Parathyroid adenoma (tissue), 2 donors: ENCODE measurements at regions not wholly inside any gene's neighbourhood (a gene's known extent, or its start where the extent isn't known, plus 50 kb on each side); places are given as distances from the start of the nearest gene placed in this dataset.
A peak's percentile ranks its signal among the peaks of the same experiment; 100 is the strongest.

Experiments used
- H2AFZ ChIP-seq: fragments of 300-600 bp; sonication (generic); one replicate; pipeline ENCODE4 v1.7.0; 2017; ENCODE audit warnings: antibody characterized with exemption, mild to moderate bottlenecking
- H3K27ac ChIP-seq: fragments of 300-600 bp; sonication (generic); one replicate; pipeline ENCODE4 v1.7.0; 2017
- H3K27me3 ChIP-seq: fragments of 300-600 bp; sonication (generic); one replicate; pipeline ENCODE4 v1.7.0; 2017; ENCODE audit warnings: low read length; ENCODE audit not compliant: control insufficient read depth, insufficient read depth
- H3K36me3 ChIP-seq: fragments of 300-600 bp; sonication (generic); one replicate; pipeline ENCODE4 v1.7.0; 2017; ENCODE audit warnings: low read length; ENCODE audit not compliant: control insufficient read depth, insufficient read depth
- H3K4me1 ChIP-seq: fragments of 300-600 bp; sonication (generic); one replicate; pipeline ENCODE4 v1.7.0; 2017; ENCODE audit warnings: control low read depth
- H3K4me2 ChIP-seq: fragments of 300-600 bp; sonication (generic); one replicate; pipeline ENCODE4 v1.7.0; 2017; ENCODE audit warnings: low read length
- H3K4me3 ChIP-seq: fragments of 300-600 bp; sonication (generic); one replicate; pipeline ENCODE4 v1.7.0; 2017; ENCODE audit warnings: low read depth, low read length
- H3K79me2 ChIP-seq: fragments of 300-600 bp; sonication (generic); one replicate; pipeline ENCODE4 v1.7.0; 2017; ENCODE audit warnings: control low read depth
- H3K9ac ChIP-seq: fragments of 300-600 bp; sonication (generic); one replicate; pipeline ENCODE4 v1.7.0; 2017; ENCODE audit warnings: mild to moderate bottlenecking
- H3K9me3 ChIP-seq: fragments of 300-600 bp; sonication (generic); one replicate; pipeline ENCODE4 v1.7.0; 2017; ENCODE audit warnings: low read length; ENCODE audit not compliant: control insufficient read depth
- CTCF ChIP-seq: fragments of 300-600 bp; sonication (generic); IDR thresholded peaks from one replicate; pipeline ENCODE4 v1.7.0; 2017; ENCODE audit warnings: antibody characterized with exemption, mild to moderate bottlenecking
- donor health status: primary hyperparathyroidism.

- Histone ChIP-seq H3K27me3 (no peaks in the 10 kb centered on the region), H3K4me3 (no peak overlapping the region), H3K9ac (no peak overlapping the region)
Measured at GRCh38 chr5:123696921-123697341, 185.0 kb downstream of the CSNK1G3 start.

GRCh38 chr5:123690821-123691220 is 178.8 kb downstream of the CSNK1G3 start:
- Histone ChIP-seq H3K79me2 (no peaks in the 10 kb centered on the region), H2AFZ (no peak overlapping the region), H3K36me3 (no peaks in the 10 kb centered on the region), H3K4me1 (no peaks in the 10 kb centered on the region), H3K9ac (no peak overlapping the region), H3K9me3 (no peaks in the 10 kb centered on the region), H3K4me3 (no peak overlapping the region), H3K27me3 (no peaks in the 10 kb centered on the region), H3K4me2 (no peak overlapping the region), H3K27ac (no peak overlapping the region)
- no peak for TF ChIP-seq CTCF

More at GRCh38 chr5:123696921-123697341, 185.0 kb downstream of the CSNK1G3 start:
- H2AFZ ChIP-seq: no peak overlapping the region
- no peak for TF ChIP-seq CTCF
- H3K27ac ChIP-seq: no peak overlapping the region
- H3K4me1 ChIP-seq: no peaks in the 10 kb centered on the region
- no peaks in the 10 kb centered on the region for H3K36me3 ChIP-seq
- no peak overlapping the region for H3K4me2 ChIP-seq
- H3K79me2 ChIP-seq: no peaks in the 10 kb centered on the region
- H3K9me3 ChIP-seq: no peaks in the 10 kb centered on the region

- Histone ChIP-seq H3K4me2 (no peak overlapping the region), H3K4me3 (no peak overlapping the region), H2AFZ (no peak overlapping the region), H3K9ac (no peak overlapping the region), H3K27ac (no peak overlapping the region), H3K79me2 (no peaks in the 10 kb centered on the region), H3K36me3 (no peaks in the 10 kb centered on the region), H3K4me1 (no peaks in the 10 kb centered on the region), H3K27me3 (no peaks in the 10 kb centered on the region), H3K9me3 (no peaks in the 10 kb centered on the region)
- no peak for TF ChIP-seq CTCF
Measured at GRCh38 chr5:123681061-123681460, 169.1 kb downstream of the CSNK1G3 start.

GRCh38 chr5:123673107-123673506 is 161.1 kb downstream of the CSNK1G3 start:
- peak overlapping the region; percentile 43 for H2AFZ ChIP-seq
- H3K9ac ChIP-seq: no peak overlapping the region
- no peaks in the 10 kb centered on the region for H3K9me3 ChIP-seq
- no peak for TF ChIP-seq CTCF
- no peaks in the 10 kb centered on the region for H3K79me2 ChIP-seq
- H3K4me2 ChIP-seq: no peak overlapping the region
- no peak overlapping the region for H3K4me3 ChIP-seq
- no peaks in the 10 kb centered on the region for H3K36me3 ChIP-seq
- H3K27ac ChIP-seq: no peak overlapping the region
- H3K27me3 ChIP-seq: no peaks in the 10 kb centered on the region
- H3K4me1 ChIP-seq: no peaks in the 10 kb centered on the region

- no peak overlapping the region for H2AFZ ChIP-seq
- no peak overlapping the region for H3K27ac ChIP-seq
- H3K36me3 ChIP-seq: no peaks in the 10 kb centered on the region
- no peak for TF ChIP-seq CTCF
- H3K79me2 ChIP-seq: no peaks in the 10 kb centered on the region
- no peak overlapping the region for H3K4me3 ChIP-seq
- H3K9me3 ChIP-seq: no peaks in the 10 kb centered on the region
- H3K9ac ChIP-seq: no peak overlapping the region
- H3K27me3 ChIP-seq: no peaks in the 10 kb centered on the region
- no peaks in the 10 kb centered on the region for H3K4me1 ChIP-seq
- no peak overlapping the region for H3K4me2 ChIP-seq
Measured at GRCh38 chr5:123671711-123672456, 159.9 kb downstream of the CSNK1G3 start.
